Endothelial cell of umbilical vein (primary cell): ENCODE measurements at regions not wholly inside any gene's neighbourhood (a gene's known extent, or its start where the extent isn't known, plus 50 kb on each side); places are given as distances from the start of the nearest gene placed in this dataset.

Experiments
- BruUV-seq: library from RNA; stranded (reverse); fragments of 400-500 nt; replicated peaks from 2 replicates; lab custom pipeline; 2021; lab: Mats Ljungman, UMichigan
- CTCF ChIA-PET: fragments of 300-600, 350-600 bp; sonication (Branson Sonifier 250); formaldehyde crosslinking; loops from one replicate; lab custom pipeline; 2021; ENCODE audit warnings: antibody characterized with exemption, inconsistent platforms; lab: Charles Lee
- POLR2A ChIA-PET: fragments of 300-600, 350-600 bp; sonication (Branson Sonifier 250); formaldehyde crosslinking; loops from one replicate; lab custom pipeline; 2021; ENCODE audit warnings: antibody characterized with exemption, inconsistent platforms; lab: Charles Lee
- DNase-seq: peaks from one replicate; pipeline ENCODE4 v3.0.0-alpha.2; 2011; ENCODE audit warnings: low read depth, low spot score
- FAIRE-seq: peaks from 2 replicates; lab custom pipeline; 2011; peaks lifted over from hg19 to GRCh38; lab: Jason Lieb, UNC
- H2AFZ ChIP-seq: 2 replicates; pipeline ENCODE4 v1.6.0; 2012; ENCODE audit warnings: low read depth, low read length, control low read depth, inconsistent platforms
- H3K27ac ChIP-seq: 2 replicates; pipeline ENCODE4 v1.5.1; 2011; ENCODE audit warnings: low read depth, mild to moderate bottlenecking, control low read depth, low read length, moderate library complexity; ENCODE audit not compliant: insufficient read depth
- H3K27me3 ChIP-seq, 2 experiments: 2 replicates each; pipeline versions ENCODE4 v1.6.0 to v1.6.1; 2011; ENCODE audit warnings: low read length in 2 of 2, mixed read lengths in 1 of 2; ENCODE audit not compliant: control insufficient read depth in 2 of 2, insufficient read depth in 2 of 2
- H3K36me3 ChIP-seq, 2 experiments: 2 replicates in 1 of 2; 3 replicates in 1 of 2; pipeline ENCODE4 v1.5.1; 2011; ENCODE audit warnings: low read length in 2 of 2, mild to moderate bottlenecking in 1 of 2, moderate library complexity in 1 of 2; ENCODE audit not compliant: control insufficient read depth in 2 of 2, insufficient read depth in 2 of 2; ENCODE audit errors: extremely low read depth in 1 of 2
- H3K4me1 ChIP-seq: 3 replicates; pipeline ENCODE4 v1.5.1; 2011; ENCODE audit warnings: mild to moderate bottlenecking, low read length; ENCODE audit not compliant: control insufficient read depth, insufficient read depth; ENCODE audit errors: extremely low read depth
- H3K4me2 ChIP-seq: 2 replicates; pipeline ENCODE4 v1.6.1; 2011; ENCODE audit warnings: low read length, control low read depth, mixed read lengths; ENCODE audit not compliant: insufficient read depth
- H3K4me3 ChIP-seq, 3 experiments: fragments of 200-600 bp in 1 of 3; sonication (generic), shearing (Covaris generic) in 1 of 3; replicated peaks in 1 of 3; 2 replicates each; pipeline ENCODE4 v1.5.1; 2011 to 2016; ENCODE audit warnings: control low read depth in 3 of 3, low read length in 3 of 3, mild to moderate bottlenecking in 2 of 3, inconsistent platforms in 1 of 3, low read depth in 1 of 3, moderate library complexity in 1 of 3; ENCODE audit not compliant: insufficient read depth in 1 of 3
- H3K79me2 ChIP-seq: 2 replicates; pipeline ENCODE4 v1.6.0; 2012; ENCODE audit warnings: low read length, inconsistent platforms; ENCODE audit not compliant: control insufficient read depth, insufficient read depth
- H3K9ac ChIP-seq: replicated peaks from 2 replicates; pipeline ENCODE3; 2011; ENCODE audit warnings: low read length, control low read depth; ENCODE audit not compliant: insufficient read depth; ENCODE audit errors: extremely low read depth
- H3K9me1 ChIP-seq: replicated peaks from 3 replicates; pipeline ENCODE4 v1.6.0; 2011; ENCODE audit warnings: mild to moderate bottlenecking, low read length; ENCODE audit not compliant: control insufficient read depth, insufficient read depth; ENCODE audit errors: extremely low read depth
- H3K9me3 ChIP-seq: replicated peaks from 2 replicates; pipeline ENCODE4 v1.5.1; 2012; ENCODE audit warnings: low read length, inconsistent platforms; ENCODE audit not compliant: control insufficient read depth, insufficient read depth
- H4K20me1 ChIP-seq: replicated peaks from 2 replicates; pipeline ENCODE3; 2011; ENCODE audit warnings: mild to moderate bottlenecking, low read length; ENCODE audit not compliant: control insufficient read depth, insufficient read depth; ENCODE audit errors: extremely low read depth
- CTCF ChIP-seq, 2 donors: IDR thresholded peaks; 1 replicate in 1 of 2; 2 replicates in 1 of 2; pipeline ENCODE4 v1.5.1; 2011; ENCODE audit warnings: low read length in 2 of 2, mild to moderate bottlenecking in 2 of 2, moderate library complexity in 2 of 2, control low read depth in 1 of 2, inconsistent platforms in 1 of 2, low read depth in 1 of 2; ENCODE audit not compliant: insufficient read depth in 1 of 2; ENCODE audit errors: extremely low read depth in 1 of 2
- EZH2 ChIP-seq: IDR thresholded peaks from 2 replicates; pipeline ENCODE4 v1.6.1; 2012; ENCODE audit warnings: borderline replicate concordance, low read depth, mild to moderate bottlenecking, moderate library complexity, low read length, inconsistent platforms; ENCODE audit not compliant: severe bottlenecking
- FOS ChIP-seq: IDR thresholded peaks from 2 replicates; pipeline ENCODE4 v1.6.1; 2011; ENCODE audit warnings: mild to moderate bottlenecking, low read length, moderate library complexity, borderline replicate concordance; ENCODE audit not compliant: insufficient read depth
- GATA2 ChIP-seq: IDR thresholded peaks from 2 replicates; pipeline ENCODE4 v1.7.0; 2011; ENCODE audit warnings: low read depth, mild to moderate bottlenecking, moderate library complexity, mixed read lengths, low read length; ENCODE audit not compliant: insufficient read length, insufficient read depth
- JUN ChIP-seq: IDR thresholded peaks from 2 replicates; pipeline ENCODE4 v1.6.1; 2011; ENCODE audit warnings: borderline replicate concordance, low read depth; ENCODE audit not compliant: insufficient read length, insufficient read depth
- MAX ChIP-seq: IDR thresholded peaks from 2 replicates; pipeline ENCODE4 v1.6.1; 2011; ENCODE audit not compliant: insufficient read depth, insufficient read length
- MYC ChIP-seq: IDR thresholded peaks from one replicate; pipeline ENCODE4 v1.6.1; 2011; ENCODE audit warnings: mild to moderate bottlenecking, low read depth, low read length
- POLR2A ChIP-seq: IDR thresholded peaks from 2 replicates; pipeline ENCODE4 v1.6.1; 2012; ENCODE audit warnings: low read depth, mild to moderate bottlenecking, control low read depth, low read length
- POLR2AphosphoS5 ChIP-seq: IDR thresholded peaks from 2 replicates; pipeline ENCODE4 v1.6.1; 2012; ENCODE audit warnings: low read depth, mild to moderate bottlenecking, control low read depth, low read length, moderate library complexity; ENCODE audit not compliant: insufficient read depth
- dilution Hi-C: fragments of 300-500 bp; cut with MboI; formaldehyde crosslinking; loops from one replicate; pipeline ENCODE4 v1.15.0; 2019; ENCODE audit warnings: low sequenced_read_pairs; ENCODE audit not compliant: extremely low pct_ligation_motif_present
- intact Hi-C: fragments of 100-400 bp; cut with micrococcal nuclease; formaldehyde crosslinking; loops from one replicate; pipeline ENCODE4 v1.10.0; 2022

GRCh38 chr4:133003169-133003568 is 145.9 kb upstream of the PCDH10 start:
- DNase-seq (no peak), FAIRE-seq (no peak)
- CTCF ChIA-PET = interaction anchor here (0.7 to 2.2 kb wide), 2 partner anchors 10 to 19 kb away, joined by 4 to 5 read pairs; no protein-coding TSS in a partner anchor
- dilution Hi-C loops = no loop called here
- BruUV-seq = no TSS peak
- no peaks in the 10 kb centered on the region for H3K36me3 ChIP-seq
- H3K9ac ChIP-seq = no peak overlapping the region
- POLR2A ChIA-PET = no interaction called here
- no peak for TF ChIP-seq EZH2
- no peak for TF ChIP-seq POLR2AphosphoS5
- TF ChIP-seq POLR2A = no peak
- TF ChIP-seq FOS = no peak
- TF ChIP-seq JUN = no peak
- TF ChIP-seq MAX = no peak
- no peak for TF ChIP-seq CTCF (IDR thresholded peaks at IDR 0.05; ENCODE audit: extremely low read depth in 1 of 2, insufficient read depth in 1 of 2, low read depth in 1 of 2, low read length in 2 of 2)
- no peak for TF ChIP-seq GATA2
- no peak for TF ChIP-seq MYC
- no peaks in the 10 kb centered on the region for H3K79me2 ChIP-seq
- H3K9me3 ChIP-seq = no peaks in the 10 kb centered on the region
- H3K4me1 ChIP-seq = peaks cover 21% of the 10 kb centered on the region
- H3K4me3 ChIP-seq = no peak overlapping the region
- H2AFZ ChIP-seq = no peak overlapping the region
- no peaks in the 10 kb centered on the region for H3K27me3 ChIP-seq
- intact Hi-C loops = no loop called here
- no peaks in the 10 kb centered on the region for H4K20me1 ChIP-seq
- no peaks in the 10 kb centered on the region for H3K9me1 ChIP-seq
- no peak overlapping the region for H3K4me2 ChIP-seq
- H3K27ac ChIP-seq = no peak overlapping the region
